ENCODE measurements at regions not wholly inside any gene's neighbourhood (a gene's known extent, or its start where the extent isn't known, plus 50 kb on each side); places are given as distances from the start of the nearest gene placed in this dataset.

DNA sequence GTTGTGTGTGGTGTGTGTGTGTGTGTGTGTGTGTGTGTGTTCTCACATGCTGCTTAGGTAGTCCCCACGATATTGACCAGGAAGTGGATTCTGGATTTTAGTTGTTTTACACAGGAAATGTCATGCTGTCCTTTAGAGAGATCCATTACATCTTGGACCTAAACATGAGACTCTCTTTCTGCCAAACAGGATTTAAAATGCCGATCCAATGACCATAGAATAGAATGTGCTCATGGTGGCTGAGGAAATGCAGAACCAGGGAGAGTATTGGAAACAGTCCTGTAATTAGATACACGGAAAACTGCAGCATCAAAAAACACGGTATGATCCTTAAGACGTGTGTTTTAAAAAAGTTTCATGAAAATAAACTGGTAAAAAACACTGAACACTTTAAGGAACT lies 347.8 kb upstream of the FRG1 start:
- TF ChIP-seq FOXP2 (optimal IDR thresholded peaks at IDR 0.05; ENCODE audit: borderline replicate concordance, extremely low read depth, extremely low read length, insufficient read depth) = no peak
- TF ChIP-seq SIN3A (IDR thresholded peaks at IDR 0.05; ENCODE audit: borderline replicate concordance, insufficient read depth, low read length) = no peak
- no peak for TF ChIP-seq POLR2AphosphoS5 (IDR thresholded peaks at IDR 0.05; ENCODE audit: low read depth, low read length)
- no peak for TF ChIP-seq REST (IDR thresholded peaks at IDR 0.05; ENCODE audit: insufficient read depth in 1 of 2, low read depth in 2 of 2, low read length in 2 of 2)
- TF ChIP-seq TAF1 (IDR thresholded peaks at IDR 0.05; ENCODE audit: borderline replicate concordance, insufficient read depth, low read length) = no peak

DNA sequence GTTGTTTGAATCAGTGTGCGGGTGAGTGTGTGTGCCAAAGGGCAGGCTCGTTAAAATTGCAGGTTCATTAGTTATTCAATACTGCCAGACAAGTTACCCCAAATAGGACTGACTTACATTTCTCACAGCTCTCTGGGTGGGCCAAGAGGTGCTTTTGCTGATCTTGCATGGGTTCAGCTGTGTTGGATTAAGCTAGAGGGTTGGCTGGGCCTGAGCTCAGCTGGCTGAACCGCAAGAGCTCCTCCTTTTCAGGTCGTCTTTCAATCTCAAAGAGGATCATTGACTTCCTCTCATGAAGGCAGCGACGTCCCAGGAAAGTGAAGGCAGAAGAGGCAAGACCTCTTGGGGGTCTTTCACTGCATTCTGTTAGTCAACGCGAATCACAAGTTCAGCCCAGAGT lies 343.3 kb upstream of the FRG1 start:
- TF ChIP-seq POLR2AphosphoS5 (IDR thresholded peaks at IDR 0.05; ENCODE audit: low read depth, low read length) (no peak), REST (IDR thresholded peaks at IDR 0.05; ENCODE audit: insufficient read depth in 1 of 2, low read depth in 2 of 2, low read length in 2 of 2) (no peak), TAF1 (IDR thresholded peaks at IDR 0.05; ENCODE audit: borderline replicate concordance, insufficient read depth, low read length) (no peak), SIN3A (IDR thresholded peaks at IDR 0.05; ENCODE audit: borderline replicate concordance, insufficient read depth, low read length) (no peak), FOXP2 (optimal IDR thresholded peaks at IDR 0.05; ENCODE audit: borderline replicate concordance, extremely low read depth, extremely low read length, insufficient read depth) (no peak)

GRCh38 chr4:189600264-189600663 lies 340.4 kb upstream of the FRG1 start:
- no peak for TF ChIP-seq TAF1 (IDR thresholded peaks at IDR 0.05; ENCODE audit: borderline replicate concordance, insufficient read depth, low read length)
- no peak for TF ChIP-seq REST (IDR thresholded peaks at IDR 0.05; ENCODE audit: insufficient read depth in 1 of 2, low read depth in 2 of 2, low read length in 2 of 2)
- TF ChIP-seq SIN3A (IDR thresholded peaks at IDR 0.05; ENCODE audit: borderline replicate concordance, insufficient read depth, low read length) = no peak
- TF ChIP-seq FOXP2 (optimal IDR thresholded peaks at IDR 0.05; ENCODE audit: borderline replicate concordance, extremely low read depth, extremely low read length, insufficient read depth) = no peak
- no peak for TF ChIP-seq POLR2AphosphoS5 (IDR thresholded peaks at IDR 0.05; ENCODE audit: low read depth, low read length)

DNA sequence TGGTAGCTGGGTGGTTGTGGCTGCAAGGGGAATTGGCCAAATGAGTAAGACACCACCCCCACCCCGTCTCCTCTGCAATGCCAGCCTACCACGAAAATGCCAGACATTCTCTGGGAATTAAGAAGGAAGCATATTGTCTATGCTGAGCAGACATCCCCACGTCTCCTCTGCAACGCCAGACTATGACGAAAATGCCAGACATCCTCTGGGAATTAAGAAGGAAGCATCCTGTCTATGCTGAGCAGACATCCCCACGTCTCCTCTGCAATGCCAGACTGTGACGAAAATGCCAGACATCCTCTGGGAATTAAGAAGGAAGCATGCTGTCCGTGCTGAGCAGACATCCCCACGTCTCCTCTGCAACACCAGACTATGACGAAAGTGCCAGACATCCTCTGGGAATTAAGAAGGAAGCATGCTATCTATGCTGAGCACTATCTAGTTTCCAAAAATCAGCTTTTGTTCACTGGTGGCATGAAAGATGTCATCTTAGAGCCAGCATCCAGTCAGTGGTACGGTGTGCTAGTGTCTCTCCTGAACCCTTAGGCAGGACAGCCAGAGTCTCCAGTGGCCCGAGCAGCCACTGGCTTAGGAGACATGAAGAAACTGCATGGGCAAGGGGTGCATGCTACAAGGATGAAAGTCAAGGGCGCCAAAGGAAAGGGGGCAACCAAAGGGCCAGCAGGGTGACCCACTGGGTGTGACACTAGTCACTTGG lies 339.8 kb upstream of the FRG1 start:
- TF ChIP-seq FOXP2 (optimal IDR thresholded peaks at IDR 0.05; ENCODE audit: borderline replicate concordance, extremely low read depth, extremely low read length, insufficient read depth) (no peak), TAF1 (IDR thresholded peaks at IDR 0.05; ENCODE audit: borderline replicate concordance, insufficient read depth, low read length) (no peak), POLR2AphosphoS5 (IDR thresholded peaks at IDR 0.05; ENCODE audit: low read depth, low read length) (no peak), SIN3A (IDR thresholded peaks at IDR 0.05; ENCODE audit: borderline replicate concordance, insufficient read depth, low read length) (no peak), REST (IDR thresholded peaks at IDR 0.05; ENCODE audit: insufficient read depth in 1 of 2, low read depth in 2 of 2, low read length in 2 of 2) (no peak)
